ENCODE measurements at regions not wholly inside any gene's neighbourhood (a gene's known extent, or its start where the extent isn't known, plus 50 kb on each side); places are given as distances from the start of the nearest gene placed in this dataset.

- DNase-seq, result no peak
Observed at GRCh38 chr18:75644871-75645270, 217.4 kb upstream of the SMIM21 start.

GRCh38 chr18:75643083-75643482, 215.6 kb upstream of the SMIM21 start:
- DNase-seq, result no peak

GRCh38 chr18:75639472-75639831, 211.9 kb upstream of the SMIM21 start:
- DNase-seq, result no peak

- DNase-seq, result no peak
Observed at GRCh38 chr18:75638776-75639471, 211.4 kb upstream of the SMIM21 start.

- no peak for DNase-seq
Observed at GRCh38 chr18:75638223-75638775, 210.8 kb upstream of the SMIM21 start.

- no peak for DNase-seq
Observed at GRCh38 chr18:75635096-75635495, 207.6 kb upstream of the SMIM21 start.

GRCh38 chr18:75625966-75626365, 198.5 kb upstream of the SMIM21 start:
- DNase-seq, result no peak

- no peak for DNase-seq
Observed at GRCh38 chr18:75624869-75625268, 197.4 kb upstream of the SMIM21 start.

- DNase-seq, result no peak
Observed at GRCh38 chr18:75621818-75622217, 194.3 kb upstream of the SMIM21 start.

- DNase-seq, result no peak
Observed at GRCh38 chr18:75618146-75618545, 190.6 kb upstream of the SMIM21 start.

- no peak for DNase-seq
Observed at GRCh38 chr18:75612456-75612855, 185.0 kb upstream of the SMIM21 start.

- no peak for DNase-seq
Observed at GRCh38 chr18:75607701-75608100, 180.2 kb upstream of the SMIM21 start.

GRCh38 chr18:75592527-75592926, 165.0 kb upstream of the SMIM21 start:
- no peak for DNase-seq

GRCh38 chr18:75588412-75588811, 160.9 kb upstream of the SMIM21 start:
- no peak for DNase-seq

- DNase-seq, result no peak
Observed at GRCh38 chr18:75587131-75587530, 159.6 kb upstream of the SMIM21 start.

- DNase-seq, result no peak
Observed at GRCh38 chr18:75586130-75586889, 158.8 kb upstream of the SMIM21 start.

GRCh38 chr18:75582940-75583339, 155.4 kb upstream of the SMIM21 start:
- DNase-seq, result no peak

- DNase-seq, result no peak
Observed at GRCh38 chr18:75582406-75582821, 154.9 kb upstream of the SMIM21 start.

- DNase-seq, result no peak
Observed at GRCh38 chr18:75581336-75582131, 154.0 kb upstream of the SMIM21 start.

GRCh38 chr18:75574187-75574586, 146.7 kb upstream of the SMIM21 start:
- no peak for DNase-seq

GRCh38 chr18:75563150-75563549, 135.6 kb upstream of the SMIM21 start:
- DNase-seq, result no peak

- no peak for DNase-seq
Observed at GRCh38 chr18:75562216-75562615, 134.7 kb upstream of the SMIM21 start.

- no peak for DNase-seq
Observed at GRCh38 chr18:75558790-75559189, 131.3 kb upstream of the SMIM21 start.

- no peak for DNase-seq
Observed at GRCh38 chr18:75556841-75557240, 129.3 kb upstream of the SMIM21 start.
